ENCODE measurements at regions not wholly inside any gene's neighbourhood (a gene's known extent, or its start where the extent isn't known, plus 50 kb on each side); places are given as distances from the start of the nearest gene placed in this dataset.

- Histone ChIP-seq H3K4me3 (ENCODE audit: low read depth, low read length) (no peak overlapping the region), H3K36me3 (ENCODE audit: control insufficient read depth, insufficient read depth, low read length) (no peaks in the 10 kb centered on the region), H3K27me3 (ENCODE audit: control insufficient read depth, insufficient read depth, low read length) (no peaks in the 10 kb centered on the region)
- TF ChIP-seq CTCF (IDR thresholded peaks at IDR 0.05; ENCODE audit: insufficient read depth, low read length, poor library complexity, severe bottlenecking): no peak
- DNase-seq (ENCODE audit: low read depth): no peak
Observed at GRCh38 chr13:109677206-109677605, 109.2 kb downstream of the IRS2 start.

GRCh38 chr13:109673477-109673876 is 112.9 kb downstream of the IRS2 start:
- DNase-seq (ENCODE audit: low read depth): no peak
- no peak overlapping the region for H3K4me3 ChIP-seq (ENCODE audit: low read depth, low read length)
- H3K36me3 ChIP-seq (ENCODE audit: control insufficient read depth, insufficient read depth, low read length): no peaks in the 10 kb centered on the region
- no peak for TF ChIP-seq CTCF (IDR thresholded peaks at IDR 0.05; ENCODE audit: insufficient read depth, low read length, poor library complexity, severe bottlenecking)
- H3K27me3 ChIP-seq (ENCODE audit: control insufficient read depth, insufficient read depth, low read length): no peaks in the 10 kb centered on the region

GRCh38 chr13:109672545-109672944 is 113.8 kb downstream of the IRS2 start:
- TF ChIP-seq CTCF (IDR thresholded peaks at IDR 0.05; ENCODE audit: insufficient read depth, low read length, poor library complexity, severe bottlenecking): no peak
- H3K4me3 ChIP-seq (ENCODE audit: low read depth, low read length): no peak overlapping the region

GRCh38 chr13:109671919-109672318 is 114.5 kb downstream of the IRS2 start:
- Histone ChIP-seq H3K4me3 (ENCODE audit: low read depth, low read length) (no peak overlapping the region), H3K27me3 (ENCODE audit: control insufficient read depth, insufficient read depth, low read length) (no peaks in the 10 kb centered on the region), H3K36me3 (ENCODE audit: control insufficient read depth, insufficient read depth, low read length) (no peaks in the 10 kb centered on the region)
- TF ChIP-seq CTCF (IDR thresholded peaks at IDR 0.05; ENCODE audit: insufficient read depth, low read length, poor library complexity, severe bottlenecking): no peak
- DNase-seq (ENCODE audit: low read depth): no peak

More at GRCh38 chr13:109672545-109672944, 113.8 kb downstream of the IRS2 start:
- Histone ChIP-seq H3K36me3 (ENCODE audit: control insufficient read depth, insufficient read depth, low read length) (no peaks in the 10 kb centered on the region), H3K27me3 (ENCODE audit: control insufficient read depth, insufficient read depth, low read length) (no peaks in the 10 kb centered on the region)
- DNase-seq (ENCODE audit: low read depth): no peak

- H3K4me3 ChIP-seq (ENCODE audit: low read depth, low read length): no peak overlapping the region
- no peaks in the 10 kb centered on the region for H3K36me3 ChIP-seq (ENCODE audit: control insufficient read depth, insufficient read depth, low read length)
- no peak for TF ChIP-seq CTCF (IDR thresholded peaks at IDR 0.05; ENCODE audit: insufficient read depth, low read length, poor library complexity, severe bottlenecking)
- DNase-seq (ENCODE audit: low read depth): no peak
- H3K27me3 ChIP-seq (ENCODE audit: control insufficient read depth, insufficient read depth, low read length): no peaks in the 10 kb centered on the region
Observed at GRCh38 chr13:109670776-109671175, 115.6 kb downstream of the IRS2 start.

GRCh38 chr13:109669956-109670355 is 116.4 kb downstream of the IRS2 start:
- Histone ChIP-seq H3K27me3 (ENCODE audit: control insufficient read depth, insufficient read depth, low read length) (no peaks in the 10 kb centered on the region), H3K4me3 (ENCODE audit: low read depth, low read length) (no peak overlapping the region), H3K36me3 (ENCODE audit: control insufficient read depth, insufficient read depth, low read length) (no peaks in the 10 kb centered on the region)
- DNase-seq (ENCODE audit: low read depth): no peak
- no peak for TF ChIP-seq CTCF (IDR thresholded peaks at IDR 0.05; ENCODE audit: insufficient read depth, low read length, poor library complexity, severe bottlenecking)
